Mesenchymal stem cell (in vitro differentiated cells and primary cell): ENCODE measurements at regions not wholly inside any gene's neighbourhood (a gene's known extent, or its start where the extent isn't known, plus 50 kb on each side); places are given as distances from the start of the nearest gene placed in this dataset.

Experiments
- DNase-seq: peaks from one replicate; pipeline ENCODE4 v3.0.0-alpha.2; 2013
- H2AFZ ChIP-seq: one replicate; pipeline ENCODE4 v1.6.1; 2013; ENCODE audit warnings: low read depth, mild to moderate bottlenecking, control low read depth, inconsistent platforms, low read length, moderate library complexity
- H2AK5ac ChIP-seq: 2 replicates; pipeline ENCODE4 v1.6.1; 2013; ENCODE audit warnings: low read length, moderate library complexity, mild to moderate bottlenecking, inconsistent platforms; ENCODE audit not compliant: severe bottlenecking
- H2BK120ac ChIP-seq: one replicate; pipeline ENCODE4 v1.6.1; 2013; ENCODE audit warnings: low read depth, mild to moderate bottlenecking, inconsistent platforms, low read length, moderate library complexity
- H2BK12ac ChIP-seq, 2 experiments: one replicate each; pipeline ENCODE4 v1.6.1; 2013; ENCODE audit warnings: inconsistent platforms in 2 of 2, low read length in 2 of 2, mild to moderate bottlenecking in 2 of 2, moderate library complexity in 2 of 2, control low read depth in 1 of 2
- H2BK15ac ChIP-seq: one replicate; pipeline ENCODE4 v1.6.1; 2013; ENCODE audit warnings: mild to moderate bottlenecking, low read depth, inconsistent platforms; ENCODE audit not compliant: poor library complexity, severe bottlenecking
- H2BK5ac ChIP-seq: 2 replicates; pipeline ENCODE4 v1.6.1; 2013; ENCODE audit warnings: low read depth, mild to moderate bottlenecking, low read length, control low read depth, inconsistent platforms; ENCODE audit not compliant: poor library complexity, severe bottlenecking
- H3K14ac ChIP-seq, 2 experiments: one replicate each; pipeline ENCODE4 v1.6.1; 2013; ENCODE audit warnings: inconsistent platforms in 2 of 2, low read length in 2 of 2, control low read depth in 1 of 2, mild to moderate bottlenecking in 1 of 2, moderate library complexity in 1 of 2
- H3K18ac ChIP-seq, 2 experiments: one replicate each; pipeline ENCODE4 v1.6.1; 2013; ENCODE audit warnings: inconsistent platforms in 2 of 2, low read length in 2 of 2, control low read depth in 1 of 2, low read depth in 1 of 2, mild to moderate bottlenecking in 1 of 2
- H3K23ac ChIP-seq, 2 experiments: one replicate each; pipeline ENCODE4 v1.6.1; 2013; ENCODE audit warnings: inconsistent platforms in 2 of 2, low read length in 2 of 2, mild to moderate bottlenecking in 2 of 2, moderate library complexity in 2 of 2, control low read depth in 1 of 2
- H3K27ac ChIP-seq: 2 replicates; pipeline ENCODE4 v1.5.1; 2013; ENCODE audit warnings: mild to moderate bottlenecking, moderate library complexity, low read length, control low read depth, inconsistent platforms; ENCODE audit not compliant: poor library complexity, severe bottlenecking
- H3K27me3 ChIP-seq, 2 experiments: 2 replicates each; pipeline versions ENCODE4 v1.6.1 to v1.7.0; 2013; ENCODE audit warnings: low read length in 2 of 2, mild to moderate bottlenecking in 2 of 2, moderate library complexity in 2 of 2, control low read depth in 1 of 2, inconsistent platforms in 1 of 2; ENCODE audit not compliant: control insufficient read depth in 1 of 2, insufficient read depth in 1 of 2
- H3K36me3 ChIP-seq, 2 experiments: 2 replicates each; pipeline versions ENCODE4 v1.6.1 to v1.7.0; 2013; ENCODE audit warnings: low read length in 2 of 2, control low read depth in 1 of 2, inconsistent platforms in 1 of 2, low read depth in 1 of 2, mild to moderate bottlenecking in 1 of 2; ENCODE audit not compliant: insufficient read depth in 2 of 2, control insufficient read depth in 1 of 2
- H3K4ac ChIP-seq, 2 experiments: one replicate each; pipeline ENCODE4 v1.6.1; 2013; ENCODE audit warnings: inconsistent platforms in 2 of 2, low read length in 2 of 2, mild to moderate bottlenecking in 2 of 2, moderate library complexity in 2 of 2, control low read depth in 1 of 2, low read depth in 1 of 2
- H3K4me1 ChIP-seq: 2 replicates; pipeline ENCODE4 v1.6.1; 2013; ENCODE audit warnings: low read depth, low read length, control low read depth; ENCODE audit not compliant: control insufficient read depth, insufficient read depth
- H3K4me2 ChIP-seq: 2 replicates; pipeline ENCODE4 v1.6.1; 2013; ENCODE audit warnings: low read length, mild to moderate bottlenecking, inconsistent platforms; ENCODE audit not compliant: poor library complexity, severe bottlenecking
- H3K4me3 ChIP-seq, 2 experiments: 2 replicates each; pipeline versions ENCODE4 v1.5.1 to v1.7.0; 2013; ENCODE audit warnings: low read length in 2 of 2, mild to moderate bottlenecking in 2 of 2, control low read depth in 1 of 2, low read depth in 1 of 2; ENCODE audit not compliant: insufficient read depth in 1 of 2
- H3K79me1 ChIP-seq: replicated peaks from 2 replicates; pipeline ENCODE4 v1.6.1; 2013; ENCODE audit warnings: mild to moderate bottlenecking, control low read depth, low read length, inconsistent platforms; ENCODE audit not compliant: poor library complexity, severe bottlenecking
- H3K9ac ChIP-seq: 2 replicates; pipeline ENCODE4 v1.7.0; 2013; ENCODE audit warnings: mild to moderate bottlenecking, low read length, moderate library complexity
- H3K9me3 ChIP-seq: 2 replicates; pipeline ENCODE4 v1.7.0; 2013; ENCODE audit warnings: mild to moderate bottlenecking, low read length; ENCODE audit not compliant: control insufficient read depth
- H4K8ac ChIP-seq: one replicate; pipeline ENCODE4 v1.6.1; 2013; ENCODE audit warnings: inconsistent platforms, mild to moderate bottlenecking, low read length, moderate library complexity
- H4K91ac ChIP-seq: one replicate; pipeline ENCODE4 v1.6.1; 2013; ENCODE audit warnings: mild to moderate bottlenecking, low read length, inconsistent platforms
- WGBS: methylation state at CpG from one replicate; pipeline ENCODE4 v1.1.7; 2013; ENCODE audit warnings: mixed read lengths; 5-methylcytosine and 5-hydroxymethylcytosine counted together

- Histone ChIP-seq H2BK120ac (no peak overlapping the region), H3K79me1 (no peaks in the 10 kb centered on the region), H2AK5ac (no peak overlapping the region), H3K4me1 (no peaks in the 10 kb centered on the region), H3K14ac (no peak overlapping the region), H3K4ac (no peak overlapping the region), H3K27me3 (peaks cover 8 to 35% of the 10 kb centered on the region in 2 experiments), H2BK5ac (no peak overlapping the region), H2BK15ac (no peak overlapping the region), H3K9ac (no peak overlapping the region), H3K18ac (no peak overlapping the region), H4K91ac (no peak overlapping the region), H3K4me2 (no peak overlapping the region), H3K36me3 (no peaks in the 10 kb centered on the region), H2BK12ac (no peak overlapping the region), H3K27ac (no peak overlapping the region), H3K23ac (no peak overlapping the region), H2AFZ (no peak overlapping the region), H3K4me3 (no peak overlapping the region), H3K9me3 (no peaks in the 10 kb centered on the region), H4K8ac (no peak overlapping the region)
- no peak for DNase-seq
- WGBS: 33% methylated on average over 1 of the region's 2 CpGs
These were observed 383.5 kb downstream of the MATN1 start for GRCh38 chr1:30339866-30340265.

- Histone ChIP-seq H2BK120ac (no peak overlapping the region), H2BK15ac (no peak overlapping the region), H3K4ac (no peak overlapping the region), H3K14ac (no peak overlapping the region), H3K9me3 (no peaks in the 10 kb centered on the region), H3K27ac (no peak overlapping the region), H2BK12ac (no peak overlapping the region), H3K4me2 (no peak overlapping the region), H3K4me3 (no peak overlapping the region), H2AFZ (no peak overlapping the region), H2AK5ac (no peak overlapping the region), H4K91ac (no peak overlapping the region), H3K18ac (no peak overlapping the region), H3K79me1 (no peaks in the 10 kb centered on the region), H3K27me3 (peaks cover 8 to 33% of the 10 kb centered on the region in 2 experiments), H3K4me1 (no peaks in the 10 kb centered on the region), H3K23ac (no peak overlapping the region), H3K9ac (no peak overlapping the region), H3K36me3 (no peaks in the 10 kb centered on the region), H2BK5ac (no peak overlapping the region), H4K8ac (no peak overlapping the region)
- 79% methylated on average over 2 of the region's 2 CpGs for WGBS
- DNase-seq: no peak
These were observed 384.6 kb downstream of the MATN1 start for GRCh38 chr1:30338765-30339164.

GRCh38 chr1:30337324-30337620 lies 386.1 kb downstream of the MATN1 start:
- Histone ChIP-seq H3K18ac (no peak overlapping the region), H2BK120ac (no peak overlapping the region), H2BK12ac (no peak overlapping the region), H2BK5ac (no peak overlapping the region), H3K36me3 (no peaks in the 10 kb centered on the region), H3K27ac (no peak overlapping the region), H3K79me1 (no peaks in the 10 kb centered on the region), H3K14ac (no peak overlapping the region), H4K91ac (no peak overlapping the region), H3K4me1 (no peaks in the 10 kb centered on the region), H3K27me3 (peaks cover 7 to 22% of the 10 kb centered on the region in 2 experiments), H2AK5ac (no peak overlapping the region), H4K8ac (no peak overlapping the region), H3K4me3 (no peak overlapping the region), H2AFZ (no peak overlapping the region), H3K4me2 (no peak overlapping the region), H3K4ac (no peak overlapping the region), H2BK15ac (no peak overlapping the region), H3K9ac (no peak overlapping the region), H3K9me3 (no peaks in the 10 kb centered on the region), H3K23ac (no peak overlapping the region)
- 64% methylated on average over 2 of the region's 3 CpGs for WGBS
- no peak for DNase-seq

DNA sequence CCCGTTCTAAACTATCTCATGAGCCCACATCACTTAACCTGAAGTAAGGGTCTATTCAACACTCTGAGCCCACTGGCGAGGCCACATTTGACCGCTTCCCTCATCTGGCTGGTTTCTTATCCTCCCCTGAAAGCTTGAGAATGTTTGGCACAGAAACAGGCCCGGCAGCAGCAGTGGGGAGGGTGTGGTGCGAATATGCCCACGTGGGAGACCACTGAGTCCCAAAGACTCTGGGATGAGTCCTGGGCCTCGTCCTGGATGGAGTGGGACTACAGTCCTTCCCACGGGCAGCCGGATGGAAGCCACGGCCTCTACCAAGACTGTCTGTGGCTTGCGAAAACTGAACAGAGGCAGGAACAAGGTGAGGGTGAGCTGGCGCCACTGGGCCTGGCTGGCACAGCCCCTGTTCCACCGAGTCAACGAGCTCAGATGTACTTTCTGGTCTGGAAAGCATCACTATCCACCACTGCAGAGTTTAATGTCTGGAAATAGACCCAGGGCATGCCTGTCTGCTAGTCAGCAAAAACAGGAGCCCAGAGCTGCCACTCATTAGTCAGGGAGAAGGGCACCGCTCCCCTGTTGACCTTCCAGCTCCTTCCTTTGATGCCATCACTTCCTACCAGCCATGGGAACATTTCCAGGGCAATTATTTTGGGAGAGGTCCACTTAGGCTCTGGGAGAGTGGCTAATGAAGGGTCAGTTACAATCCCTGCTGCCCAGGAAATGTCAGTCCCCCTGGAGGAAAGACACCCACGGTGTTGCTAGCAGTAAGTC lies 386.6 kb downstream of the MATN1 start:
- H2BK120ac ChIP-seq: no peak overlapping the region

More for the DNA sequence above, 386.6 kb downstream of the MATN1 start:
- H3K4me3 ChIP-seq: no peak overlapping the region
- no peak overlapping the region for H3K18ac ChIP-seq
- H3K36me3 ChIP-seq: no peaks in the 10 kb centered on the region
- no peak overlapping the region for H4K91ac ChIP-seq
- no peak overlapping the region for H3K14ac ChIP-seq
- no peaks in the 10 kb centered on the region for H3K4me1 ChIP-seq
- no peak overlapping the region for H3K27ac ChIP-seq
- no peaks in the 10 kb centered on the region for H3K79me1 ChIP-seq
- H3K4ac ChIP-seq: no peak overlapping the region
- peaks cover 4 to 17% of the 10 kb centered on the region in 2 experiments for H3K27me3 ChIP-seq
- DNase-seq: no peak
- no peak overlapping the region for H2AFZ ChIP-seq
- H3K9me3 ChIP-seq: no peaks in the 10 kb centered on the region
- H3K4me2 ChIP-seq: no peak overlapping the region
- H3K9ac ChIP-seq: no peak overlapping the region
- WGBS: 70% methylated on average over 16 of the region's 16 CpGs
- H2BK5ac ChIP-seq: no peak overlapping the region
- H2BK15ac ChIP-seq: no peak overlapping the region
- no peak overlapping the region for H3K23ac ChIP-seq
- H2AK5ac ChIP-seq: no peak overlapping the region
- H2BK12ac ChIP-seq: no peak overlapping the region
- no peak overlapping the region for H4K8ac ChIP-seq
